Neural cell (in vitro differentiated cells): ENCODE measurements at regions not wholly inside any gene's neighbourhood (a gene's known extent, or its start where the extent isn't known, plus 50 kb on each side); places are given as distances from the start of the nearest gene placed in this dataset.

ENCODE experiments used
- H2AFZ ChIP-seq: fragments of 200-600, 300-800 bp; sonication (generic), shearing (Covaris generic); 2 replicates; pipeline ENCODE4 v1.6.0; 2014; ENCODE audit warnings: low read depth, mild to moderate bottlenecking, antibody characterized with exemption, low read length, moderate library complexity
- H3F3A ChIP-seq: fragments of 200-600 bp; shearing (Covaris generic); 2 replicates; pipeline ENCODE4 v1.6.1; 2016; ENCODE audit warnings: mild to moderate bottlenecking, moderate library complexity, mixed read lengths, antibody characterized with exemption, low read length; ENCODE audit not compliant: insufficient read depth, poor library complexity, severe bottlenecking
- H3K27ac ChIP-seq: fragments of 200-600, 300-800 bp; sonication (generic), shearing (Covaris generic); 2 replicates; pipeline ENCODE4 v1.5.1; 2014; ENCODE audit warnings: mild to moderate bottlenecking, low read length, moderate library complexity
- H3K27me3 ChIP-seq: fragments of 300-800, 200-600 bp; sonication (generic), shearing (Covaris generic); 2 replicates; pipeline ENCODE4 v1.6.0; 2014; ENCODE audit warnings: mild to moderate bottlenecking, low read depth, low read length, moderate library complexity; ENCODE audit not compliant: insufficient read depth
- H3K36me3 ChIP-seq: fragments of 300-800, 200-600 bp; sonication (generic), shearing (Covaris generic); 2 replicates; pipeline ENCODE4 v1.5.1; 2014; ENCODE audit warnings: mild to moderate bottlenecking, antibody characterized with exemption, low read length, moderate library complexity; ENCODE audit not compliant: insufficient read depth
- H3K4me2 ChIP-seq: fragments of 300-800, 200-600 bp; sonication (generic), shearing (Covaris generic); 2 replicates; pipeline ENCODE4 v1.6.0; 2014; ENCODE audit warnings: mild to moderate bottlenecking, low read length
- H3K4me3 ChIP-seq: fragments of 300-800, 200-600 bp; sonication (generic), shearing (Covaris generic); 2 replicates; pipeline ENCODE4 v1.5.1; 2014; ENCODE audit warnings: mild to moderate bottlenecking, low read length, moderate library complexity
- H3K79me2 ChIP-seq: fragments of 200-600 bp; shearing (Covaris generic); replicated peaks from 2 replicates; pipeline ENCODE4 v1.6.0; 2014; ENCODE audit warnings: mild to moderate bottlenecking, low read length, moderate library complexity; ENCODE audit not compliant: insufficient read depth
- H3K9ac ChIP-seq: fragments of 300-800, 200-600 bp; sonication (generic), shearing (Covaris generic); 2 replicates; pipeline ENCODE4 v1.6.1; 2016; ENCODE audit warnings: mild to moderate bottlenecking, low read length, mixed read lengths
- H3K9me2 ChIP-seq: fragments of 200-600 bp; shearing (Covaris generic); 2 replicates; pipeline ENCODE4 v1.6.1; 2016; ENCODE audit warnings: mild to moderate bottlenecking, low read length, mixed read lengths; ENCODE audit not compliant: insufficient read depth
- H3K9me3 ChIP-seq: fragments of 200-600, 300-800 bp; sonication (generic), shearing (Covaris generic); 2 replicates; pipeline ENCODE4 v1.6.1; 2016; ENCODE audit warnings: mild to moderate bottlenecking, mixed run types, low read length, moderate library complexity, mixed read lengths
- H4K20me1 ChIP-seq: fragments of 200-600 bp; shearing (Covaris generic); 2 replicates; pipeline ENCODE4 v1.6.1; 2016; ENCODE audit warnings: mild to moderate bottlenecking, mixed run types; ENCODE audit not compliant: insufficient read depth
- CTCF ChIP-seq: fragments of 450-650 bp; IDR thresholded peaks from 2 replicates; pipeline ENCODE4 v1.5.1; 2014; ENCODE audit warnings: antibody characterized with exemption, mild to moderate bottlenecking, moderate library complexity; ENCODE audit not compliant: poor library complexity, severe bottlenecking
- EP300 ChIP-seq: fragments of 450-650 bp; conservative IDR thresholded peaks from 2 replicates; pipeline ENCODE4 v1.6.1; 2014; ENCODE audit warnings: antibody characterized with exemption, mild to moderate bottlenecking, moderate library complexity; ENCODE audit not compliant: poor library complexity, severe bottlenecking
- EZH2 ChIP-seq: fragments of 200-600, 300-800 bp; shearing (Covaris generic), sonication (generic); IDR thresholded peaks from 2 replicates; pipeline ENCODE4 v1.6.1; 2014; ENCODE audit warnings: antibody characterized with exemption, low read length, borderline replicate concordance, mild to moderate bottlenecking; ENCODE audit not compliant: insufficient read depth, poor library complexity, severe bottlenecking
- MXI1 ChIP-seq: fragments of 450-650 bp; conservative IDR thresholded peaks from 2 replicates; pipeline ENCODE4 v1.6.1; 2014; ENCODE audit warnings: antibody characterized with exemption, mild to moderate bottlenecking; ENCODE audit not compliant: poor library complexity, severe bottlenecking
- POLR2AphosphoS5 ChIP-seq: IDR thresholded peaks from 2 replicates; pipeline ENCODE4 v1.6.1; 2012
- RAD21 ChIP-seq: fragments of 450-650 bp; conservative IDR thresholded peaks from 2 replicates; pipeline ENCODE4 v1.6.1; 2014; ENCODE audit warnings: antibody characterized with exemption, mild to moderate bottlenecking, moderate library complexity
- REST ChIP-seq: IDR thresholded peaks from 2 replicates; pipeline ENCODE4 v1.6.1; 2012; ENCODE audit warnings: borderline replicate concordance
- SMC3 ChIP-seq: fragments of 450-650 bp; conservative IDR thresholded peaks from 2 replicates; pipeline ENCODE4 v1.6.1; 2014; ENCODE audit warnings: antibody characterized with exemption, mild to moderate bottlenecking, moderate library complexity; ENCODE audit not compliant: poor library complexity
- TAF1 ChIP-seq: IDR thresholded peaks from 2 replicates; pipeline ENCODE4 v1.6.1; 2012; ENCODE audit warnings: low read depth

GRCh38 chr9:34802916-34803315 is 93.0 kb upstream of the CCL21 start:
- H3K79me2 ChIP-seq, result no peaks in the 10 kb centered on the region
- H3F3A ChIP-seq, result no peaks in the 10 kb centered on the region
- H3K4me3 ChIP-seq, result no peak overlapping the region
- no peaks in the 10 kb centered on the region for H3K36me3 ChIP-seq
- peak overlapping the region; percentile 5 for H3K27ac ChIP-seq
- no peaks in the 10 kb centered on the region for H3K9me2 ChIP-seq
- H3K9me3 ChIP-seq, result peaks cover 8% of the 10 kb centered on the region
- H3K9ac ChIP-seq, result no peak overlapping the region
- no peak for TF ChIP-seq RAD21
- no peak for TF ChIP-seq SMC3
- no peak for TF ChIP-seq EP300
- no peak for TF ChIP-seq POLR2AphosphoS5
- TF ChIP-seq CTCF, result no peak
- no peak for TF ChIP-seq REST
- no peak for TF ChIP-seq EZH2
- no peak for TF ChIP-seq TAF1
- no peak for TF ChIP-seq MXI1
- no peaks in the 10 kb centered on the region for H4K20me1 ChIP-seq
- H2AFZ ChIP-seq, result no peak overlapping the region
- no peak overlapping the region for H3K4me2 ChIP-seq
- H3K27me3 ChIP-seq, result no peaks in the 10 kb centered on the region

GRCh38 chr9:34797367-34797766 is 87.4 kb upstream of the CCL21 start:
- no peaks in the 10 kb centered on the region for H4K20me1 ChIP-seq
- H3K9me3 ChIP-seq, result no peaks in the 10 kb centered on the region
- H3K4me3 ChIP-seq, result no peak overlapping the region
- no peaks in the 10 kb centered on the region for H3K27me3 ChIP-seq
- no peak overlapping the region for H3K9ac ChIP-seq
- H3K36me3 ChIP-seq, result no peaks in the 10 kb centered on the region
- no peak for TF ChIP-seq EZH2
- no peak for TF ChIP-seq TAF1
- TF ChIP-seq REST, result no peak
- TF ChIP-seq CTCF, result no peak
- TF ChIP-seq EP300, result no peak
- no peak for TF ChIP-seq MXI1
- TF ChIP-seq POLR2AphosphoS5, result no peak
- TF ChIP-seq RAD21, result no peak
- TF ChIP-seq SMC3, result no peak
- H2AFZ ChIP-seq, result no peak overlapping the region
- H3F3A ChIP-seq, result no peaks in the 10 kb centered on the region
- no peaks in the 10 kb centered on the region for H3K79me2 ChIP-seq
- no peaks in the 10 kb centered on the region for H3K9me2 ChIP-seq
- no peak overlapping the region for H3K27ac ChIP-seq
- H3K4me2 ChIP-seq, result no peak overlapping the region
